ENCODE measurements at regions not wholly inside any gene's neighbourhood (a gene's known extent, or its start where the extent isn't known, plus 50 kb on each side); places are given as distances from the start of the nearest gene placed in this dataset.

DNA sequence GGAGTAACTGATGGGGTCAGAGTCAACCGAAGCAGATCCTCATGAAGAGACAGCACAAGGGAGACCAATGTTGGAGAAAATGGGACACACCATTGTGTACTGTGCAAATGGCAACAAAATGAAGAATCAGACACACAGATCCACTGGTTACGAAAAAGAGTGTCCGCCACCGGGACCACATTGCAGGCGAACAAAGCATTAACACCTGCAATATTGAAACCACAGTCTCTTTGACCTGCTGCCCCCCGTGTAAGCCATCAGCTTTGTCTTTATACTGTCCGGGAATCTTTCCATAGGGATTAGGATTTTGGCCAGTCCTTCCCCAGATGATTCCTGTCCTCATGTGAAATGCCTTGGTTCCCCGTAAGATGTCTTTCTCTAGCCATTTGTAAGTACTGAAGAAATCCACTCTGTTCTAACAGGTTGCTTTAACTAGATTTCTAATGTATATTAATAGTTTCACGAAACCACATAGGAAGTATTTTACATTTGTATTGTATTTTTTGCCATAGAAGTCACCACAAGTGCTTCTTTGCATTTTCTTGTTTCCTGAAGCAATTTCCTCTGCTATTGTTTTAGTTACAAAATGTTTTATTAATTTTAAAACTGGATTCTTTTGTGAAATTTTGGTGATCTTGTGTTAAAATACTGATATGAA is 140.8 kb upstream of the NFE2L3 start:
- Histone ChIP-seq H2AFZ (ENCODE audit: low read depth, low read length) (no peak overlapping the region), H3K36me3 (ENCODE audit: insufficient read depth, low read length) (no peaks in the 10 kb centered on the region), H3K27ac (ENCODE audit: low read length) (no peak overlapping the region)

DNA sequence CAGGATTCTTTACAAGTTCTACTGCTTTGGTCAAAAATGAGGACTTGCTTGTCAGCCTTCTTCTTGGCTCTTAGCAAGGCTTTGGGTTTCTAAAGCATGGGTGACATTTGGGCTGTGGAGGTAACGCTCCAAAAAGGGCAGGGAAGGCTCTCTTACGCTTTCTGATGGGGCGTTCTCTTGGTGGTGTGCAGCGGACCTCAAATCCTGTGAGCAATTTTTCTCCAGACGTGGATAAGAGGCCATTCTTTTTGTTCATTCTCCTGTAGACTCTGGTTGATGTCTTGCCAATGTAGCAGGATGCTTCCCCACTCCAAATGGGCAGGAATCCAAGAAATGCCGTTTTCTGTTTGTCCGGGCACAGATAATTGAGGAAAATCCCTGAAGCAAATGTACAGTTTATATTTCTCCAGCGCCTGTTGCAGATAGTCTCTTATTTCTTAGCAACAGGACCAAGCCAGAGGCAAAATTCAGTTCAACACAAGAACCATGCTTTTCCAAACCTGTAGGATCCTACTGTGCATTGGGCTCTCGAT is 138.4 kb upstream of the NFE2L3 start:
- Histone ChIP-seq H3K9ac (ENCODE audit: low read depth, low read length) (no peak overlapping the region), H3K36me3 (ENCODE audit: insufficient read depth, low read length) (no peaks in the 10 kb centered on the region), H3K4me2 (ENCODE audit: insufficient read depth, low read length) (no peak overlapping the region), H3K4me3 (ENCODE audit: low read depth in 1 of 2, low read length in 2 of 2) (no peak overlapping the region), H3K27ac (ENCODE audit: low read length) (no peak overlapping the region), H3K79me2 (ENCODE audit: insufficient read depth, low read length) (no peaks in the 10 kb centered on the region), H3K4me1 (ENCODE audit: insufficient read depth, low read length) (no peaks in the 10 kb centered on the region), H3K27me3 (ENCODE audit: insufficient read depth, low read length, poor library complexity) (peaks cover 16% of the 10 kb centered on the region), H2AFZ (ENCODE audit: low read depth, low read length) (no peak overlapping the region), H4K20me1 (ENCODE audit: insufficient read depth, low read length) (no peaks in the 10 kb centered on the region; the same call in 1 of the 2 replicates), H3K9me3 (ENCODE audit: insufficient read depth, low read length, severe bottlenecking) (no peaks in the 10 kb centered on the region)
- TF ChIP-seq EZH2 (IDR thresholded peaks at IDR 0.05; ENCODE audit: borderline replicate concordance, low read depth, low read length, severe bottlenecking): no peak
- TF ChIP-seq, protein P1, sequence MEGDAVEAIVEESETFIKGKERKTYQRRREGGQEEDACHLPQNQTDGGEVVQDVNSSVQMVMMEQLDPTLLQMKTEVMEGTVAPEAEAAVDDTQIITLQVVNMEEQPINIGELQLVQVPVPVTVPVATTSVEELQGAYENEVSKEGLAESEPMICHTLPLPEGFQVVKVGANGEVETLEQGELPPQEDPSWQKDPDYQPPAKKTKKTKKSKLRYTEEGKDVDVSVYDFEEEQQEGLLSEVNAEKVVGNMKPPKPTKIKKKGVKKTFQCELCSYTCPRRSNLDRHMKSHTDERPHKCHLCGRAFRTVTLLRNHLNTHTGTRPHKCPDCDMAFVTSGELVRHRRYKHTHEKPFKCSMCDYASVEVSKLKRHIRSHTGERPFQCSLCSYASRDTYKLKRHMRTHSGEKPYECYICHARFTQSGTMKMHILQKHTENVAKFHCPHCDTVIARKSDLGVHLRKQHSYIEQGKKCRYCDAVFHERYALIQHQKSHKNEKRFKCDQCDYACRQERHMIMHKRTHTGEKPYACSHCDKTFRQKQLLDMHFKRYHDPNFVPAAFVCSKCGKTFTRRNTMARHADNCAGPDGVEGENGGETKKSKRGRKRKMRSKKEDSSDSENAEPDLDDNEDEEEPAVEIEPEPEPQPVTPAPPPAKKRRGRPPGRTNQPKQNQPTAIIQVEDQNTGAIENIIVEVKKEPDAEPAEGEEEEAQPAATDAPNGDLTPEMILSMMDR (IDR thresholded peaks at IDR 0.05; ENCODE audit: borderline replicate concordance, extremely low read depth, low read length, poor library complexity, severe bottlenecking): no peak
- ATAC-seq (ENCODE audit: insufficient read depth, low read depth) (no peak), DNase-seq (no peak)

More for the DNA sequence above, 140.8 kb upstream of the NFE2L3 start:
- Histone ChIP-seq H3K9me3 (ENCODE audit: insufficient read depth, low read length, severe bottlenecking) (no peaks in the 10 kb centered on the region), H4K20me1 (ENCODE audit: insufficient read depth, low read length) (no peaks in the 10 kb centered on the region; the same call in 1 of the 2 replicates), H3K4me3 (ENCODE audit: low read depth in 1 of 2, low read length in 2 of 2) (no peak overlapping the region), H3K27me3 (ENCODE audit: insufficient read depth, low read length, poor library complexity) (peaks cover 10% of the 10 kb centered on the region), H3K9ac (ENCODE audit: low read depth, low read length) (no peak overlapping the region), H3K79me2 (ENCODE audit: insufficient read depth, low read length) (no peaks in the 10 kb centered on the region), H3K4me2 (ENCODE audit: insufficient read depth, low read length) (no peak overlapping the region), H3K4me1 (ENCODE audit: insufficient read depth, low read length) (no peaks in the 10 kb centered on the region)
- TF ChIP-seq EZH2 (IDR thresholded peaks at IDR 0.05; ENCODE audit: borderline replicate concordance, low read depth, low read length, severe bottlenecking): no peak
- TF ChIP-seq, protein P1 (IDR thresholded peaks at IDR 0.05; ENCODE audit: borderline replicate concordance, extremely low read depth, low read length, poor library complexity, severe bottlenecking): no peak
- DNase-seq (no peak), ATAC-seq (ENCODE audit: insufficient read depth, low read depth) (no peak)

DNA sequence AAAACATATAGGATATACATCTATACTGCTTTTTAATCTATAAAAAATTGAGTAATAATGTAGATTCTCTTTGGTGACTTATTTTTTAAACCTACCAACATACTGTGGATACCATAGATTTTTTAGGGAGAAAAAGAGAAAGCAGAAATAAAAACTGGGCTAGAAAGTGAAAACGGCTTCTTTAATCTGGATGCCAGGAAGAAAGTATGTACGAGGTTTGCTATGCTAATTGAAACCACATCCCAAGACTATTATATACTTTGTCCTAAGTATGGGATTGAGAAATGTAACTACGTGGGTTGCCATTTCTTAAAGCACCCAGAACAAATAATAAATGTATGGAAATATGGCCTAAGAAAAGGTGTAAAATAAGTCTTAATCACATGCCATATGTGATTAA is 129.0 kb upstream of the NFE2L3 start:
- H3K27me3 ChIP-seq (ENCODE audit: insufficient read depth, low read length, poor library complexity): peaks cover 6% of the 10 kb centered on the region
- no peak overlapping the region for H3K4me3 ChIP-seq (ENCODE audit: low read depth in 1 of 2, low read length in 2 of 2)
- H3K36me3 ChIP-seq (ENCODE audit: insufficient read depth, low read length): no peaks in the 10 kb centered on the region
- no peak overlapping the region for H3K9ac ChIP-seq (ENCODE audit: low read depth, low read length)
- no peaks in the 10 kb centered on the region for H3K9me3 ChIP-seq (ENCODE audit: insufficient read depth, low read length, severe bottlenecking)
- H3K4me1 ChIP-seq (ENCODE audit: insufficient read depth, low read length): no peaks in the 10 kb centered on the region
- DNase-seq (no peak), ATAC-seq (ENCODE audit: insufficient read depth, low read depth) (no peak)
- H3K79me2 ChIP-seq (ENCODE audit: insufficient read depth, low read length): no peaks in the 10 kb centered on the region
- H4K20me1 ChIP-seq (ENCODE audit: insufficient read depth, low read length): no peaks in the 10 kb centered on the region
- no peak overlapping the region for H3K27ac ChIP-seq (ENCODE audit: low read length)
- TF ChIP-seq, protein P1 (IDR thresholded peaks at IDR 0.05; ENCODE audit: borderline replicate concordance, extremely low read depth, low read length, poor library complexity, severe bottlenecking): no peak
- TF ChIP-seq EZH2 (IDR thresholded peaks at IDR 0.05; ENCODE audit: borderline replicate concordance, low read depth, low read length, severe bottlenecking): no peak
- no peak overlapping the region for H2AFZ ChIP-seq (ENCODE audit: low read depth, low read length)
- no peak overlapping the region for H3K4me2 ChIP-seq (ENCODE audit: insufficient read depth, low read length)
